ENCODE measurements at regions not wholly inside any gene's neighbourhood (a gene's known extent, or its start where the extent isn't known, plus 50 kb on each side); places are given as distances from the start of the nearest gene placed in this dataset.
A peak's percentile ranks its signal among the peaks of the same experiment; 100 is the strongest.

DNA sequence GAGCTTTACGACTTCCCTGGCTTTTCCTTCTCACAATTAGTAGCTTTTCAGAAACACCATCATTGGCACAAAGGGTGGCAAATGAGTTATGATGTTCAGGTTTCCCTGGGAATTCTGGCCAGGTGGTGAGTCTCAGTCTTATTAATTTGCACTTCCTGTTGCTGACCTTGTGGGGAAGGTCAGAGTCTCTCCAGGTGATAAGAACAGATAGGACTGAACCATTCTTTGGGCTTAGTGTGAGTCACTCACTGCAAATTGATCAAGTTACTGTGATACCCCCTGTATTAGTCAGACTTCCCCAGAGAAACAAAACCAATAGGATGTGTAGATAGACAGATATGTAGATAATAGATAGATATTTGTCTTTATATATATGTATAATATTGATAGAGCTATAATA, 53.8 kb upstream of the RANBP3L start:
- no peak for DNase-seq

DNA sequence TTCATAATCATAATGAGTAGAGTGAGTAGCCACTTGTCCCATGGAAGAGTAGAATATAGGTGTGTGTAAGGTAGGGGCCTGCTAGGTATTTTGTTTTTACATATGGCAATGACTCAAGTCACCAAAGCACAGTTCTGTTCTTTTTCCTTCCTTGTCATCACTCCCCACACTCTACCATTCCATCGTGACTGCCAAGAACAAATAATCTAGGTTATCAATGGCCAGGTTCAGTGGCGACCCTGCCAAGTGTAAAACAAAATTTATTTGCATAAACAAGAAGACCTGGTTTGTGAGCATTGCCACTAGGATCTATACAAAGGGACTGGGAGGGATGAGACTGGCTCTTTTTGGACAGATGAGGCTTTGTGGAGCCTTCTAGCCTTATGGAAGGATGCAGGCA, 55.2 kb upstream of the RANBP3L start:
- DNase-seq: no peak

DNA sequence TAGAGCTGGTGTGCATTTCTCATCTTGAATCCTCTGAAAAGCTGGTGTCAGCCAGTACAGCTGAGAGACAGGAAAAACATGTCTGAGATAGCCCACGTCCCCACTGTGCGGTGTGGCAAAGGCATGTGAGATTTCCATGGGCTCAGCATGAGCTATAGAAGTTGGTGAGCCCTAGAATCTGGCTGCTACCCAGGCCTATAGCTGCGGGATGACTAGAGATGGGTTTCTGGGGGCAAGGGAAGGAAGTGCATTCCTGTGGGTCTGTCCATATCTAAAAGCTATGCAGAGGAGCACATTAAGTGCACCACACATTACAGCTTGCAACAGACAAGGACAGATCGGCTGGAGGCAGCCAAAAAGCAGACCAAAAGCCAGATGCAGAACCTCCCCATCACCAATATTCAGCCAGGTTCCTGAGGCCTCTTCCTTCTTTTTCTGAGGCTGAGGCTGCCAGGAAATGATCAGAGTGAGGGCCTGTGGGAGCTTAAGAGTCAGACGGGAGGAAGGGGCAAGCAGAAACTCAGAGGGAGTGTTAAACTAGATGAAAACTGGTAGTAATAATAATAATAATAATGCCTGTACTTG, 55.8 kb upstream of the RANBP3L start:
- DNase-seq: peak; percentile 88

DNA sequence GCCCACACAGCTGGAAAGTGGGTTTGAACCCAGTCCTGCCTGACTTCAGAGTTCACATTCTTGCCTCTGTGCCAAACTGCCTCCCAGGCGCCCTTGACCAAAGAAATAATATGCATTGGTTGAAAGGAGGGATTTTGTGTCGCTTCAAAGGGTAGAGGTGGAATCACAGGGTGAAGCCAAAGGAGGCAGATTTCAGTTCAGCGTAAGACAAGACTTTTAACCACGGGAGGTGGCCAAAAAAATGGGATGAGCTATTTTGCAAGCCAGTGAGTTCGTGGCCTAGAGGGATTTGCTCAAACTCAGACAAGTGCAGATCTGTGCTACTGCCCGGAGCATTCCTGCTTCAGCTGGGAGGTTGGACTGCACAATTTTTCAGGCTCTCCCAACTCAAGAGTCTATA, 57.6 kb upstream of the RANBP3L start:
- DNase-seq: peak; percentile 12

- no peak for DNase-seq
These were observed 58.6 kb upstream of the RANBP3L start for GRCh38 chr5:36360307-36360706.

DNA sequence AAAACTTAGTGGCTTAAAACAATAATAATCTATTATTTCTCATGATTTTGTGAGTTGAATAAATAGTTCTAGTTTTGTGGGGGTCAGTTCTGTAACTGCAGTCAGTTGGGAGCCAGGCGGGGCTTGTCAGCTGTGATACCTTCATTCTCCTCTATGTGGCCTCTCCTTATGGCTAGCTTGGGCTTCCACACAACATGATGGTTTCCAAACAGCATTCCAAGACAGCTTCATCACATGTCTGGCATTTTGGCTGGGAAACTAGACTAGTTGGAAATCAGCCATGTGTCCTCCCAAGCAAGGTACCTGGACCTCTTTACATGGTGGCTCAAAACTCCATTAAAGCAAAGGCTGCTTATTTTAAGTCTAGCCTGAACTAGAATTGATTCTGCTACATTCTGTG, 61.4 kb upstream of the RANBP3L start:
- DNase-seq: peak; percentile 80

DNA sequence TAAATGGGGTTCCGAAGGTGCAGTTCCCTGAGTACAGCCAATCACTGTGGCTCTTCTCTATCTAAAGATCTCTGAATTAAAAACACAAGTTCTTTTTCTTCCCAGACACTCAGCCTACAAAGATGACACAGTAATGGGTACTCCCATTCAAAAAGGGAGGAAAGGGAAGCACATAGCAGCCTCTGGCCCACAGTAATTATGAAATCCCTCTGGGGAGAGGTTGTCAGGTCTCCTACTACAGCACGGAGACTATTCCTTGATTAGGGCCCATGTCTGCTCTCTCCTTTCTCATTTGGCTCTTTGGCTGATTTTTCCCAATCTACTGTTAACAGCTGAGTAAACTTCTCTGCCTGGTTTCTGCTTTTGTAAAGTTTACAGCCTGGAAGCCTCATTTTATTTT, 62.0 kb upstream of the RANBP3L start:
- DNase-seq: peak; percentile 45

DNA sequence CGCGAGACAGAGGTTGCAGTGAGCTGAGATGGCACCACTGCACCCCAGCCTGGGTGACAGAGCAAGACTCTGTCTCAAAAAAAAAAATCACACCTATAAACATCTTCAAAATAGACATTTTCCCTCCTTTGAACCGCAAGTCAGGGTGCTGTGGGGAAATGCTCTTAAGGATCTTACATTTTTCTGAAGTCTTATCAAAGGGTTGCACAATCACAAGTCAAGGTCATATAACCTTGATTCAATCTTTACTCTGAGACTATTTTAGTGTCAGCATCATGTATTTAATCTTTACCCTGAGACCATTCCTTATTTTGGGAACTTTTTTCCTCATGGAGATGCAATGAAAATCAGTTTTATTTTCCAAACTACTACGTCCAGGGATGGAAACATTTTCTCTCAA, 62.8 kb upstream of the RANBP3L start:
- no peak for DNase-seq

- DNase-seq: no peak
These were observed 64.2 kb upstream of the RANBP3L start for GRCh38 chr5:36365896-36366295.

GRCh38 chr5:36366883-36367282, 65.2 kb upstream of the RANBP3L start:
- DNase-seq: no peak

- DNase-seq: no peak
These were observed 65.8 kb upstream of the RANBP3L start for GRCh38 chr5:36367524-36367923.

- DNase-seq: peak; percentile 40
These were observed 67.6 kb upstream of the RANBP3L start for GRCh38 chr5:36369219-36369690.

- no peak for DNase-seq
These were observed 68.4 kb upstream of the RANBP3L start for GRCh38 chr5:36370073-36370472.

DNA sequence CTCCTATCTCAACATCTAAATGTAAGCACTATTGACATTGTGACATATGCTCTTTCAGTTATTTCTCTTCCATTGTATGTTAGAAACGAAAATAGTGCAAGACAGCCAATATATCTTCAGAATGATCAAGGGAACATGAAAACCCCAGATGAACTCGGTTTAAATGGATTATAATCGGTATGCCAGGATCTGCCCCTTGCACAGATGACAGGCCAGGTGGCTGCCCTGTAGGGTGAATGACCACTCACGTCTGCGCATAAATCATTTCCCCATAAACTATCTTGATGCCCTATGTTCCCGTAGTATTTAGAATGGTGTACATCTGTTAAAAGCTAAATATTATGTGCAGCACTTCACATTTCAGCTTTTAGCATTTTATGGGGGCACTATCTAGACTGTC, 69.7 kb upstream of the RANBP3L start:
- DNase-seq: no peak

- DNase-seq: peak; percentile 87
These were observed 71.9 kb upstream of the RANBP3L start for GRCh38 chr5:36373527-36374086.

GRCh38 chr5:36374266-36374862, 72.7 kb upstream of the RANBP3L start:
- peak; percentile 75 for DNase-seq

DNA sequence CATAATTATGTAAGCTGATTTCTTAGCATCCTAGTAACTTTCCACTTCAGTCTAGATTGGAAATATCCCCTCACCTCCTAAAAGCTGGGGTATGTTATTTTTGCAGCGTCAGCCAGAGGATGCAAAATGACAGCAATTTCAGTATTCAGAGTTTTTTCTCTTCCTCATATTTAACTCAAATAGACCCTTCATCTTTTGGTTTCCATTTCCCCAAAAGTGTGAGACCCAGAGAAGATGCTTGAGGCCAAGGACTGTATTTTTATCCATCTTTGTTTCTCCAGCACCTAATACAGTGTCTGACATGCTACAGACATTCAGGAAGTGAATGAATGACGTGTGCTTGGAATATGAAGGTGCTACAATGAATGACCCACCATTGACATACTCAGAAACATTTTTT, 75.5 kb upstream of the RANBP3L start:
- no peak for DNase-seq

GRCh38 chr5:36378551-36378950, 76.8 kb upstream of the RANBP3L start:
- DNase-seq: no peak

GRCh38 chr5:36382890-36383289, 81.2 kb upstream of the RANBP3L start:
- no peak for DNase-seq

DNA sequence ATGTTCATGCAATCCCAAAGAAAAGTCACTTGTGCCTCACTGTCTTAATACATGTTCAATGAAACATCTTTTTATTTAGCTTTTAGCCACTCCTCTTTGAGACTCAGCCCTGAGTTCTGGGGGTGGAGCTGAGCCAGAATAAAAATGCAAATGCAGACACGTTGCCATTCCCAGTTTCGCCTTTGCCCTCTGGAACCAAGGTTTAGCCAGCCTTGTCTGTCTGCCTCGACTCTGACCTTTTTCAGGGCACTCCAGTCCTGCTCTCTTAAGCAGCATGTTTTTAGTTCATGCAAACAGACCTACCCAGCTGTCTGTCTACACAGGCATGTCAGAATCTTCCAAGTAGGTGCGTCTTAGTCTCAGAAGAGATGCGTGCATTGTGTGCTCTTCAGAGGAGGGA, 82.2 kb upstream of the RANBP3L start:
- DNase-seq: no peak

- no peak for DNase-seq
These were observed 83.1 kb upstream of the RANBP3L start for GRCh38 chr5:36384845-36385244.

DNA sequence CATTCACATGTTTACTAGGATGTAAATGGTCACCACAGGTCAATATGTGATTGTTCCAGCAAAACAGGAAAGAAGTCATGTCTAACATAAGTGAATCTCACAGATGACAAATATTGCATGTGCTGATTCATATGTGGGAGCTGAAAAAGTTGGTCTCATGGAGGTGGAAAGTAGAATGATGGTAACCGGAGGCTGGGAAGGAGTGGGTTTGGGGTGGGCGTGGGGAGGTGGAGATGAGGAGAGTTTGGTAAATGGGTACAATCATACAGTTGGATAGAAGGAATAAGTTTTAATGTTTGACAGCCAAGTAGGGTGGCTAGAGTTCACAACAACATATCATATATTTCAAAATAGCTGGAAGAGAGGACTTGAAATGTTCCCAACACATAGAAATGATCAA, 83.8 kb upstream of the RANBP3L start:
- DNase-seq: no peak

GRCh38 chr5:36388288-36388687, 86.6 kb upstream of the RANBP3L start:
- DNase-seq: no peak

DNA sequence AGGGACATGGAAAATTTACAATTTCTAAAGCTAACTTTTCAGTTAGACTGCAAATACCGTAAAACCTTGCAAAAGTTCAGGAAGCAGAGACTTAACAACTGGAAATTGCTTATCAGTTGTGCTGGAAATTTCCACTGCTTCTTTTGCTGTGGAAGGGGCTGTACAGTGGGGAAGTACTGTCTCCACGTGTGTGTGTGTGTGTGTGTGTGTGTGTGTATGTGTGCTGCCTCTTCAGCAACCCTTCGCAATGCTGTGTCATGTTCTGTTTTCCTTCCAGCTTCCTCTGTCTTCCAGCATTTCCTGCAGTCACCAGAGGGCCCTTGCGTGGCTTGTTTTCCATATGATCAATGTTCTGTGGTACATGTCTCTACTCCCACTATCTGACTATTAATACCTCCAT, 87.5 kb upstream of the RANBP3L start:
- no peak for DNase-seq

- no peak for DNase-seq
These were observed 88.9 kb upstream of the RANBP3L start for GRCh38 chr5:36390640-36391039.

Measured in NCI-H226 (cell line).